Fibroblast of lung (primary cell): ENCODE measurements at regions not wholly inside any gene's neighbourhood (a gene's known extent, or its start where the extent isn't known, plus 50 kb on each side); places are given as distances from the start of the nearest gene placed in this dataset.

Source experiments
- DNase-seq, 2 donors: peaks; one replicate each; pipeline versions ENCODE4 v3.0.0 to v3.0.0-alpha.2; 2010; ENCODE audit warnings: low read depth in 2 of 2
- H2AFZ ChIP-seq: 2 replicates; pipeline ENCODE4 v1.5.1; 2012; ENCODE audit warnings: low read length, control low read depth, inconsistent platforms
- H3K27ac ChIP-seq: 2 replicates; pipeline ENCODE4 v1.5.1; 2011; ENCODE audit warnings: low read length, control low read depth; ENCODE audit not compliant: insufficient read depth
- H3K27me3 ChIP-seq: 2 replicates; pipeline ENCODE4 v1.5.1; 2011; ENCODE audit warnings: mild to moderate bottlenecking, low read length; ENCODE audit not compliant: control insufficient read depth, insufficient read depth
- H3K36me3 ChIP-seq: 2 replicates; pipeline ENCODE4 v1.5.1; 2011; ENCODE audit warnings: low read length; ENCODE audit not compliant: control insufficient read depth, insufficient read depth
- H3K4me1 ChIP-seq: 2 replicates; pipeline ENCODE4 v1.5.1; 2011; ENCODE audit warnings: low read length; ENCODE audit not compliant: control insufficient read depth, insufficient read depth; ENCODE audit errors: extremely low read depth
- H3K4me2 ChIP-seq: 2 replicates; pipeline ENCODE4 v1.5.1; 2011; ENCODE audit warnings: low read length, control low read depth; ENCODE audit not compliant: insufficient read depth; ENCODE audit errors: extremely low read depth
- H3K4me3 ChIP-seq, 4 experiments: fragments of 200-600 bp in 1 of 4; sonication (generic) in 1 of 4; replicated peaks in 1 of 4; 2 replicates each; pipeline ENCODE4 v1.5.1; 2011 to 2016; ENCODE audit warnings: low read length in 4 of 4, low read depth in 3 of 4, mild to moderate bottlenecking in 3 of 4, control low read depth in 2 of 4, inconsistent platforms in 1 of 4, mixed read lengths in 1 of 4; ENCODE audit not compliant: insufficient read depth in 1 of 4; ENCODE audit errors: control extremely low read depth in 1 of 4
- H3K79me2 ChIP-seq: 2 replicates; pipeline ENCODE4 v1.5.1; 2012; ENCODE audit warnings: mild to moderate bottlenecking, low read length, inconsistent platforms; ENCODE audit not compliant: control insufficient read depth, insufficient read depth
- H3K9ac ChIP-seq: 2 replicates; pipeline ENCODE4 v1.5.1; 2011; ENCODE audit warnings: mild to moderate bottlenecking, low read length, control low read depth; ENCODE audit not compliant: insufficient read depth
- H3K9me3 ChIP-seq: 2 replicates; pipeline ENCODE4 v1.5.1; 2012; ENCODE audit warnings: low read depth, low read length; ENCODE audit not compliant: control insufficient read depth, insufficient read depth
- H4K20me1 ChIP-seq: 2 replicates; pipeline ENCODE4 v1.5.1; 2011; ENCODE audit warnings: low read length; ENCODE audit not compliant: control insufficient read depth, insufficient read depth; ENCODE audit errors: extremely low read depth
- CTCF ChIP-seq, 2 donors: IDR thresholded peaks in 1 of 2; conservative IDR thresholded peaks in 1 of 2; 1 replicate in 1 of 2; 2 replicates in 1 of 2; pipeline ENCODE4 v1.5.1; 2011 to 2012; ENCODE audit warnings: low read length in 2 of 2, control low read depth in 1 of 2, inconsistent platforms in 1 of 2, low read depth in 1 of 2, mild to moderate bottlenecking in 1 of 2
- EZH2 ChIP-seq: IDR thresholded peaks from 2 replicates; pipeline ENCODE4 v1.5.1; 2012; ENCODE audit warnings: low read length, control low read depth, mild to moderate bottlenecking; ENCODE audit errors: missing control alignments

GRCh38 chr3:72070005-72070404 lies 285.1 kb upstream of the PROK2 start:
- TF ChIP-seq EZH2: no peak
- no peak for TF ChIP-seq CTCF (conservative IDR thresholded peaks at IDR 0.05 in 1 of 2, IDR thresholded peaks at IDR 0.05 in 1 of 2; ENCODE audit: low read depth in 1 of 2, low read length in 2 of 2)
- H3K9me3 ChIP-seq: no peaks in the 10 kb centered on the region

GRCh38 chr3:72069543-72069942 lies 284.6 kb upstream of the PROK2 start:
- no peak for TF ChIP-seq EZH2
- no peak for TF ChIP-seq CTCF (conservative IDR thresholded peaks at IDR 0.05 in 1 of 2, IDR thresholded peaks at IDR 0.05 in 1 of 2; ENCODE audit: low read depth in 1 of 2, low read length in 2 of 2)
- no peaks in the 10 kb centered on the region for H3K79me2 ChIP-seq
- H3K4me1 ChIP-seq: no peaks in the 10 kb centered on the region
- H3K36me3 ChIP-seq: no peaks in the 10 kb centered on the region
- H2AFZ ChIP-seq: no peak overlapping the region
- no peaks in the 10 kb centered on the region for H3K9me3 ChIP-seq
- no peaks in the 10 kb centered on the region for H4K20me1 ChIP-seq
- no peak overlapping the region for H3K9ac ChIP-seq
- no peak overlapping the region for H3K4me3 ChIP-seq
- no peak for DNase-seq
- H3K27ac ChIP-seq: no peak overlapping the region
- H3K4me2 ChIP-seq: no peak overlapping the region
- no peaks in the 10 kb centered on the region for H3K27me3 ChIP-seq

More at GRCh38 chr3:72070005-72070404, 285.1 kb upstream of the PROK2 start:
- Histone ChIP-seq H3K4me1 (no peaks in the 10 kb centered on the region), H4K20me1 (no peaks in the 10 kb centered on the region), H3K9ac (no peak overlapping the region), H2AFZ (no peak overlapping the region), H3K79me2 (no peaks in the 10 kb centered on the region), H3K36me3 (no peaks in the 10 kb centered on the region), H3K4me3 (no peak overlapping the region), H3K27me3 (no peaks in the 10 kb centered on the region), H3K27ac (no peak overlapping the region), H3K4me2 (no peak overlapping the region)
- no peak for DNase-seq

- peak; percentile 17 to 54 for DNase-seq
Observed at GRCh38 chr3:72068621-72069020, 283.7 kb upstream of the PROK2 start.

More at GRCh38 chr3:72068621-72069020, 283.7 kb upstream of the PROK2 start:
- Histone ChIP-seq H3K4me1 (no peaks in the 10 kb centered on the region), H3K4me3 (no peak overlapping the region), H3K9ac (no peak overlapping the region), H3K4me2 (no peak overlapping the region), H3K27ac (no peak overlapping the region), H3K27me3 (no peaks in the 10 kb centered on the region), H3K79me2 (no peaks in the 10 kb centered on the region), H3K36me3 (no peaks in the 10 kb centered on the region), H2AFZ (no peak overlapping the region), H4K20me1 (no peaks in the 10 kb centered on the region), H3K9me3 (no peaks in the 10 kb centered on the region)
- TF ChIP-seq CTCF (conservative IDR thresholded peaks at IDR 0.05 in 1 of 2, IDR thresholded peaks at IDR 0.05 in 1 of 2; ENCODE audit: low read depth in 1 of 2, low read length in 2 of 2): no peak
- no peak for TF ChIP-seq EZH2
